Fibroblast of gingiva (primary cell): ENCODE measurements at regions not wholly inside any gene's neighbourhood (a gene's known extent, or its start where the extent isn't known, plus 50 kb on each side); places are given as distances from the start of the nearest gene placed in this dataset.
A peak's percentile ranks its signal among the peaks of the same experiment; 100 is the strongest.
"Not testable (repeated sequence)": the region's sequence is repeated elsewhere in the genome, so short reads cannot be mapped to it uniquely, and the experiment has no call there.

Source experiments
- DNase-seq: peaks from one replicate; pipeline ENCODE4 v3.0.0-alpha.2; 2011; ENCODE audit warnings: low read depth

- no peak for DNase-seq
Observed at GRCh38 chr16:55072976-55073375, 142.3 kb downstream of the IRX5 start.

- no peak for DNase-seq
Observed at GRCh38 chr16:55073830-55074229, 143.2 kb downstream of the IRX5 start.

- DNase-seq = not testable (repeated sequence)
Observed at GRCh38 chr16:55075208-55075607, 144.5 kb downstream of the IRX5 start.

GRCh38 chr16:55076053-55076452 is 145.4 kb downstream of the IRX5 start:
- DNase-seq = no peak

- no peak for DNase-seq
Observed at GRCh38 chr16:55077266-55077665, 146.6 kb downstream of the IRX5 start.

GRCh38 chr16:55078153-55078552 is 147.5 kb downstream of the IRX5 start:
- DNase-seq = no peak

- DNase-seq = no peak
Observed at GRCh38 chr16:55078699-55079410, 148.2 kb downstream of the IRX5 start.

GRCh38 chr16:55081622-55082590 is 151.2 kb downstream of the IRX5 start:
- no peak for DNase-seq

GRCh38 chr16:55082591-55082976 is 151.9 kb downstream of the IRX5 start:
- no peak for DNase-seq

- DNase-seq = no peak
Observed at GRCh38 chr16:55083052-55083451, 152.4 kb downstream of the IRX5 start.

GRCh38 chr16:55088098-55088497 is 157.4 kb downstream of the IRX5 start:
- DNase-seq = no peak

- DNase-seq = no peak
Observed at GRCh38 chr16:55089600-55089999, 158.9 kb downstream of the IRX5 start.

- DNase-seq = no peak
Observed at GRCh38 chr16:55091213-55091870, 160.7 kb downstream of the IRX5 start.

- no peak for DNase-seq
Observed at GRCh38 chr16:55091871-55092230, 161.2 kb downstream of the IRX5 start.

GRCh38 chr16:55100100-55100499 is 169.4 kb downstream of the IRX5 start:
- no peak for DNase-seq

GRCh38 chr16:55101026-55101425 is 170.4 kb downstream of the IRX5 start:
- DNase-seq = peak; percentile 14

GRCh38 chr16:55102077-55102476 is 171.4 kb downstream of the IRX5 start:
- no peak for DNase-seq

GRCh38 chr16:55102531-55102930 is 171.9 kb downstream of the IRX5 start:
- peak; percentile 21 for DNase-seq

- no peak for DNase-seq
Observed at GRCh38 chr16:55107851-55108250, 177.2 kb downstream of the IRX5 start.

- no peak for DNase-seq
Observed at GRCh38 chr16:55113210-55113609, 182.5 kb downstream of the IRX5 start.

GRCh38 chr16:55115506-55115905 is 184.8 kb downstream of the IRX5 start:
- DNase-seq = no peak

- DNase-seq = peak; percentile 98
Observed at GRCh38 chr16:55116165-55116920, 185.7 kb downstream of the IRX5 start.
